BJ (cell line): ENCODE measurements at regions not wholly inside any gene's neighbourhood (a gene's known extent, or its start where the extent isn't known, plus 50 kb on each side); places are given as distances from the start of the nearest gene placed in this dataset.

ENCODE experiments used
- CTCF ChIA-PET: fragments of 350-600 bp; formaldehyde crosslinking; extraction: SDS; loops from one replicate; lab custom pipeline; 2021; ENCODE audit warnings: antibody characterized with exemption, inconsistent platforms; lab: Yijun Ruan, JAX
- POLR2A ChIA-PET: fragments of 300-600 bp; sonication (Branson Sonifier 250); formaldehyde crosslinking; extraction: SDS; loops from one replicate; lab custom pipeline; 2021; ENCODE audit warnings: antibody characterized with exemption; lab: Charles Lee
- DNase-seq: peaks from one replicate; pipeline ENCODE4 v3.0.0-alpha.2; 2011; ENCODE audit warnings: low read depth
- H3K27me3 ChIP-seq: 2 replicates; pipeline ENCODE4 v1.6.0; 2011; ENCODE audit warnings: low read length; ENCODE audit not compliant: control insufficient read depth, insufficient read depth
- H3K36me3 ChIP-seq: 2 replicates; pipeline ENCODE4 v1.5.1; 2011; ENCODE audit warnings: low read length; ENCODE audit not compliant: control insufficient read depth, insufficient read depth
- H3K4me3 ChIP-seq: 2 replicates; pipeline ENCODE4 v1.5.1; 2011; ENCODE audit warnings: low read depth, mild to moderate bottlenecking, control low read depth, low read length
- TF ChIP-seq, protein P1 (sequence below): IDR thresholded peaks from 2 replicates; pipeline ENCODE4 v1.5.1; 2011; ENCODE audit warnings: low read depth, mild to moderate bottlenecking, control low read depth, inconsistent platforms, low read length, moderate library complexity; ENCODE audit not compliant: insufficient read depth

GRCh38 chr9:106526716-106527204 lies 336.2 kb upstream of the ZNF462 start:
- Histone ChIP-seq H3K36me3 (no peaks in the 10 kb centered on the region), H3K27me3 (no peaks in the 10 kb centered on the region), H3K4me3 (no peak overlapping the region)
- ChIA-PET CTCF (interaction anchor here (1.3 kb wide), 1 partner anchor 18 kb away, joined by 3 read pairs; no protein-coding TSS in a partner anchor), POLR2A (no interaction called here)
- DNase-seq = no peak
- TF ChIP-seq, protein P1, sequence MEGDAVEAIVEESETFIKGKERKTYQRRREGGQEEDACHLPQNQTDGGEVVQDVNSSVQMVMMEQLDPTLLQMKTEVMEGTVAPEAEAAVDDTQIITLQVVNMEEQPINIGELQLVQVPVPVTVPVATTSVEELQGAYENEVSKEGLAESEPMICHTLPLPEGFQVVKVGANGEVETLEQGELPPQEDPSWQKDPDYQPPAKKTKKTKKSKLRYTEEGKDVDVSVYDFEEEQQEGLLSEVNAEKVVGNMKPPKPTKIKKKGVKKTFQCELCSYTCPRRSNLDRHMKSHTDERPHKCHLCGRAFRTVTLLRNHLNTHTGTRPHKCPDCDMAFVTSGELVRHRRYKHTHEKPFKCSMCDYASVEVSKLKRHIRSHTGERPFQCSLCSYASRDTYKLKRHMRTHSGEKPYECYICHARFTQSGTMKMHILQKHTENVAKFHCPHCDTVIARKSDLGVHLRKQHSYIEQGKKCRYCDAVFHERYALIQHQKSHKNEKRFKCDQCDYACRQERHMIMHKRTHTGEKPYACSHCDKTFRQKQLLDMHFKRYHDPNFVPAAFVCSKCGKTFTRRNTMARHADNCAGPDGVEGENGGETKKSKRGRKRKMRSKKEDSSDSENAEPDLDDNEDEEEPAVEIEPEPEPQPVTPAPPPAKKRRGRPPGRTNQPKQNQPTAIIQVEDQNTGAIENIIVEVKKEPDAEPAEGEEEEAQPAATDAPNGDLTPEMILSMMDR = no peak

DNA sequence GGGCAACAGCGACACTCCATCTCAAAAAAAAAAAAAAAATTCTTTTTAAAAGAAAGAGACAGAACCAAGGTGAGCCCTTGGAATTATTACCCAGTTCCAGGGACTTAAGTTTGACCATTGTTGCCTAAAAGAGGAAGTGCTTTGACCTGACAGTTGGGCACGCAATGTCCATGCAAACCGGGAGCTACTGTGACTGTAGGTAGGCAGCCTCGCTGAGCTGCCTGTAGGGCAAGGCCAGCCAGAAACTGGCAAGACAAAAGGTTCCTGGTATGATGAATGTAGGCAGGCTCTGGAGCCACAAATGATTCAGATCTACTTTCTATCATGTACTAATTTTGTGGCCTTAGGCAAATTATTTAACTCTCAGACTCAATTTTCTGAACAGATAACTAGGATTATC lies 334.8 kb upstream of the ZNF462 start:
- no peak for DNase-seq
- POLR2A ChIA-PET = no interaction called here

GRCh38 chr9:106529616-106530015 lies 333.4 kb upstream of the ZNF462 start:
- Histone ChIP-seq H3K27me3 (no peaks in the 10 kb centered on the region), H3K4me3 (no peak overlapping the region), H3K36me3 (no peaks in the 10 kb centered on the region)
- ChIA-PET CTCF (no interaction called here), POLR2A (no interaction called here)
- DNase-seq = no peak
- TF ChIP-seq, protein P1 = no peak

More for the DNA sequence above, 334.8 kb upstream of the ZNF462 start:
- CTCF ChIA-PET = no interaction called here
- TF ChIP-seq, protein P1 = no peak
- Histone ChIP-seq H3K36me3 (no peaks in the 10 kb centered on the region), H3K27me3 (no peaks in the 10 kb centered on the region), H3K4me3 (no peak overlapping the region)

GRCh38 chr9:106531491-106531890 lies 331.5 kb upstream of the ZNF462 start:
- no peaks in the 10 kb centered on the region for H3K27me3 ChIP-seq
- CTCF ChIA-PET = no interaction called here
- TF ChIP-seq, protein P1 = no peak

GRCh38 chr9:106532306-106533015 lies 330.5 kb upstream of the ZNF462 start:
- Histone ChIP-seq H3K36me3 (no peaks in the 10 kb centered on the region), H3K27me3 (no peaks in the 10 kb centered on the region), H3K4me3 (no peak overlapping the region)
- CTCF ChIA-PET = no interaction called here
- TF ChIP-seq, protein P1 = no peak
- DNase-seq = no peak
- POLR2A ChIA-PET = no interaction called here

More at GRCh38 chr9:106531491-106531890, 331.5 kb upstream of the ZNF462 start:
- POLR2A ChIA-PET = no interaction called here
- no peaks in the 10 kb centered on the region for H3K36me3 ChIP-seq
- no peak overlapping the region for H3K4me3 ChIP-seq
- DNase-seq = no peak
